Activated naive CD4-positive, alpha-beta T cell treated with anti-CD3 and anti-CD28 coated beads, Interleukin-2, amount 10 ng/mL, durations not matched to agents 7 days and 5 days (primary cell): ENCODE measurements at regions not wholly inside any gene's neighbourhood (a gene's known extent, or its start where the extent isn't known, plus 50 kb on each side); places are given as distances from the start of the nearest gene placed in this dataset.

Source experiments
- CTCF ChIA-PET: fragments of 350-600 bp; sonication (Branson Sonifier 250); formaldehyde crosslinking; loops from one replicate; lab custom pipeline; 2021; ENCODE audit warnings: antibody characterized with exemption; lab: Charles Lee
- DNase-seq: peaks from one replicate; pipeline ENCODE4 v3.0.0-alpha.2; 2020
- H3K27ac Mint-ChIP-seq: one replicate; pipeline ENCODE4 v1.8.0; 2021; ENCODE audit warnings: mild to moderate bottlenecking, moderate library complexity, mixed read lengths
- H3K27me3 Mint-ChIP-seq: one replicate; pipeline ENCODE4 v1.8.0; 2021; ENCODE audit warnings: mild to moderate bottlenecking, mixed read lengths
- H3K36me3 Mint-ChIP-seq: one replicate; pipeline ENCODE4 v1.8.0; 2021; ENCODE audit warnings: mixed read lengths
- H3K4me1 Mint-ChIP-seq: one replicate; pipeline ENCODE4 v1.8.0; 2021; ENCODE audit warnings: mixed read lengths
- H3K4me3 Mint-ChIP-seq: one replicate; pipeline ENCODE4 v1.8.0; 2021; ENCODE audit warnings: mild to moderate bottlenecking, moderate library complexity, mixed read lengths
- H3K9me3 Mint-ChIP-seq: one replicate; pipeline ENCODE4 v1.8.0; 2021; ENCODE audit warnings: mixed read lengths

DNA sequence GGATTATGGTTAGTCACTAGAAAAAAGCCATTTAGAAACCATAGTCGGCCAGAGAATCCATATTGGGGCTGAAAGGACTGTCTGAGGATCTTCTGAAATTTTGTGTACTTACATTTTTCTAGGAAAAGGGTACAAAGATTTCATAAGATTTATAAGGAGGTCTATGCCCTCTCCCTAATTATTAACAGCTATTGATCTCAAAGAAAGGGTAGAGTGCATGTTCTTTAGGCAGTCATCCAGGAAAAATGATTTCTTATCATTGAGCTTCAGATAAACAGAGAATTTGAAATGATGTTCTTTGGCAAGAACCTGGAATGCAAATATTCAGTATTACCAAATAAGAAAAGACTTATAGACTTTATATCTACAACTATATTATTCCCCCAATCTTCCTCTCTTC lies 195.3 kb downstream of the ACTR3 start:
- Mint-ChIP-seq H3K27ac (no peak overlapping the region), H3K36me3 (no peaks in the 10 kb centered on the region), H3K4me1 (no peaks in the 10 kb centered on the region), H3K9me3 (no peaks in the 10 kb centered on the region), H3K4me3 (no peak overlapping the region), H3K27me3 (no peaks in the 10 kb centered on the region)
- no peak for DNase-seq
- CTCF ChIA-PET = no interaction called here

DNA sequence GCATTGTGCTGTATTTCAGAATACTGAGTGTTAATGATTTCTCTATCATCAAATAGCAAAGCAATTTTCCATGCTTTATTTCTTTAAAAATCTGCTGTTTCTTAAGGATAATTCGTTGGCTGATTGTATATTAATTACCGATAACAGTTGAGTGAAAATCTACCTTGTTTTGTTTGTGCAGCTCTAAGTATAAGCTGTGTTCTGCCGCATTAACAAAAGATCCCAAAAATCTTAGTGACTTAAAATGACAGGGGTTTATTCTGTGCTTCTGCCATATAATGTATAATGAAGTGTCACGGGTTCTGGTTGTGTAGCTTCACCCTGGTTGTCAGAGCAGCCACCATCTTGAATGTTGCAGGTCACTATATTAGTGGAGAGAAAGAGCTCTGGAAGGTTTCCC lies 196.1 kb downstream of the ACTR3 start:
- H3K4me1 Mint-ChIP-seq = no peaks in the 10 kb centered on the region
- CTCF ChIA-PET = no interaction called here
- no peak overlapping the region for H3K4me3 Mint-ChIP-seq
- H3K36me3 Mint-ChIP-seq = no peaks in the 10 kb centered on the region
- no peaks in the 10 kb centered on the region for H3K9me3 Mint-ChIP-seq
- H3K27ac Mint-ChIP-seq = no peak overlapping the region
- H3K27me3 Mint-ChIP-seq = no peaks in the 10 kb centered on the region
- DNase-seq = no peak

DNA sequence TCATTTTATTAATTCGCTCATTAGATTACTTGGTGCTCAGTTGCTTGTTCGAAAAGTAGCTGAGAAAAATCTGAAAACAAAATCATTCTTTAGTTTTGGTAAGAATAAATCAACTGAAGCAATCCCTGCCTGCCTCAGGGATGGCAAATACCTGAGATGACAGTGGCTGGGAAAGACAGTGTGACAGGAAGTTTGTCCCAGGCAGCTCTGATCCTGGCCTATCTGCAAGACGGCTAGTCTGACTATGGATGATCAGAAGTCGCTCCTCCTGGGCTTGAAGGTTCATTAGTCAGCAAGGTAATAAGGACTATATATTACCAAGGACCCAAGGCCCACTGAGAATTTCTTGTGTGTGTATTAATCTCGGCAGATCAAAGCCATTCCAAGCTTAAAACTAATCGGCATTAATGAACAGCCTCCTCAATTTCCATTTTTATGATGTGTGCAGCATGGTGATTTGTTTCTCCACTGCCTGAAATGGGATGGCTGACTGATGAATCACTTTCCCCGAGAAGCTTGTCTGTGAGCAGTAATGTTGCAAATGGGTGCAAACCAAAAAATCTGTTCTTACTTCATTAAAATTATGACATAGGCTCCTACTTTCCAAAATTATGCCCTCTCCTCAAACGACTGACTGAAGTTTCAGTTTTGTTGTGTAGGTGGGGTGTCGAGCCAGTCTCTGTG lies 199.9 kb downstream of the ACTR3 start:
- CTCF ChIA-PET = no interaction called here
- DNase-seq = no peak
- Mint-ChIP-seq H3K9me3 (no peaks in the 10 kb centered on the region), H3K4me1 (no peaks in the 10 kb centered on the region), H3K4me3 (no peak overlapping the region), H3K27ac (no peak overlapping the region), H3K27me3 (no peaks in the 10 kb centered on the region), H3K36me3 (no peaks in the 10 kb centered on the region)

GRCh38 chr2:114091010-114091409 lies 201.1 kb downstream of the ACTR3 start:
- DNase-seq = no peak
- Mint-ChIP-seq H3K4me1 (no peaks in the 10 kb centered on the region), H3K4me3 (no peak overlapping the region), H3K27ac (no peak overlapping the region), H3K9me3 (peaks cover 6% of the 10 kb centered on the region), H3K27me3 (no peaks in the 10 kb centered on the region), H3K36me3 (no peaks in the 10 kb centered on the region)
- CTCF ChIA-PET = no interaction called here

DNA sequence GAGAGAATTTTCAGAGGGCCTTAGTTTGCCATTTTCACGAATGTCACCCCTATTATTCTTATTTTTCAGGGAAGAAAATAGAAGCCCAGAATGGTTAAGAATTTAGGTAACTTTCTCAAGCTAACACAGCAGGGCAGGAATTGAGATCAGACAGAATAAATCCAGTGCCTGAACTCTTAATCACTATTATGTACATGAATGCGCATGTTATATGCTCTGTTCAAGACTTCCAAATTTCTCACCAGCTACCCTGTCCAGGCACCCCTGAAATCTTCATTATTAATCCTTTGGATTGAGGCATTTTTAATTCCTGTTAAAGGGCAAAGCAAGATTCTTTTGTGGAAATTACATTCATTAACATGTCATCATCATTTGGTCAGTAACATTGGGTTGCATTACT lies 218.4 kb downstream of the ACTR3 start:
- no peak overlapping the region for H3K4me3 Mint-ChIP-seq
- no peak overlapping the region for H3K27ac Mint-ChIP-seq
- peaks cover 6% of the 10 kb centered on the region for H3K27me3 Mint-ChIP-seq
- DNase-seq = no peak
- CTCF ChIA-PET = no interaction called here
- H3K36me3 Mint-ChIP-seq = no peaks in the 10 kb centered on the region
- H3K4me1 Mint-ChIP-seq = no peaks in the 10 kb centered on the region
- peaks cover 4% of the 10 kb centered on the region for H3K9me3 Mint-ChIP-seq

- H3K4me1 Mint-ChIP-seq = no peaks in the 10 kb centered on the region
- no peaks in the 10 kb centered on the region for H3K36me3 Mint-ChIP-seq
- no peak overlapping the region for H3K4me3 Mint-ChIP-seq
- peaks cover 4% of the 10 kb centered on the region for H3K9me3 Mint-ChIP-seq
- H3K27me3 Mint-ChIP-seq = peaks cover 6% of the 10 kb centered on the region
- CTCF ChIA-PET = no interaction called here
- H3K27ac Mint-ChIP-seq = no peak overlapping the region
- no peak for DNase-seq
These were observed 219.0 kb downstream of the ACTR3 start for GRCh38 chr2:114108824-114109416.

DNA sequence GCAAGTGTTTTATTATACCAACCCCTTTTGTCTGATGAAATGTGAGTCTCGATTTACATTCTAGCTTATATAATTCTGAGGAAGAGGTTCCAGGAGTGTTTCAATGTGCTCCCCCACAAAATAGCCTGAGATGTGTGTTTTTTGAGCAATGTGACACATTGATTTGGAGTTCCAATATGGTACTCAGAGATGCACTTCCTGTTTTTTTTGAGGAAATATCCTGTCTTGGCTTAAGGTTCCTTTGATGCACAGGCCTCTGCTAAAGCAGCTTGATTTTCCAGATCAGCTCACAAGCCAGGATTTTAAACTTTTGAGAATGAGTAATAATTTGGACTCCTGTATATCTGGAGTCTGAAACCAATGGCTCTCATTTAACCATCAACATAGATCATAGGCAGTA lies 221.4 kb downstream of the ACTR3 start:
- Mint-ChIP-seq H3K27ac (no peak overlapping the region), H3K27me3 (peaks cover 6% of the 10 kb centered on the region), H3K4me3 (no peak overlapping the region), H3K4me1 (no peaks in the 10 kb centered on the region), H3K9me3 (no peaks in the 10 kb centered on the region), H3K36me3 (no peaks in the 10 kb centered on the region)
- DNase-seq = no peak
- CTCF ChIA-PET = no interaction called here

GRCh38 chr2:114113518-114113917 lies 223.6 kb downstream of the ACTR3 start:
- Mint-ChIP-seq H3K9me3 (no peaks in the 10 kb centered on the region), H3K27ac (no peak overlapping the region), H3K4me1 (no peaks in the 10 kb centered on the region), H3K4me3 (no peak overlapping the region), H3K36me3 (no peaks in the 10 kb centered on the region), H3K27me3 (peaks cover 6% of the 10 kb centered on the region)
- CTCF ChIA-PET = no interaction called here
- DNase-seq = no peak

DNA sequence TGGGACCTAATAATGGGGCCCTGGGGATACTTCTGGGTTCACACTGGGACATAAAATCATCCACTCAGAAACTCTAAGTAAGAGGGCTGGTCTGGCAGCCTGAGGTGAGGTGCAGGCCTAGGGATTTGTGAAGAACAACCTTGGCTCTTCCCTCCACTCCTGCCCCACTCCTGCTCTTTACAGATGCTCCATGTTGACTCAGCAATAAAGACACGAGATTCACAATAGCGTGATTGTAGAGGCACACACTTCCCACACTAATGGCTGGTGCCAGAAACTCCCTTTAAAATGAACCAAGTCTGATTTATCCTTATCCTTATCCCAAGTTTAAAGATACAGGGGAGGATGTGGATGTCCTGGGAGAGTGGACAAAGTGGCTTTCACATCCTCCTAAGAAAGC lies 228.2 kb downstream of the ACTR3 start:
- CTCF ChIA-PET = no interaction called here
- H3K4me1 Mint-ChIP-seq = no peaks in the 10 kb centered on the region
- H3K27ac Mint-ChIP-seq = no peak overlapping the region
- no peak for DNase-seq
- no peak overlapping the region for H3K4me3 Mint-ChIP-seq
- H3K9me3 Mint-ChIP-seq = no peaks in the 10 kb centered on the region
- no peaks in the 10 kb centered on the region for H3K36me3 Mint-ChIP-seq
- no peaks in the 10 kb centered on the region for H3K27me3 Mint-ChIP-seq

- no peaks in the 10 kb centered on the region for H3K9me3 Mint-ChIP-seq
- no peaks in the 10 kb centered on the region for H3K4me1 Mint-ChIP-seq
- CTCF ChIA-PET = no interaction called here
- no peak overlapping the region for H3K4me3 Mint-ChIP-seq
- H3K27ac Mint-ChIP-seq = no peak overlapping the region
- H3K36me3 Mint-ChIP-seq = no peaks in the 10 kb centered on the region
- H3K27me3 Mint-ChIP-seq = no peaks in the 10 kb centered on the region
- no peak for DNase-seq
These were observed 230.0 kb downstream of the ACTR3 start for GRCh38 chr2:114119862-114120261.

DNA sequence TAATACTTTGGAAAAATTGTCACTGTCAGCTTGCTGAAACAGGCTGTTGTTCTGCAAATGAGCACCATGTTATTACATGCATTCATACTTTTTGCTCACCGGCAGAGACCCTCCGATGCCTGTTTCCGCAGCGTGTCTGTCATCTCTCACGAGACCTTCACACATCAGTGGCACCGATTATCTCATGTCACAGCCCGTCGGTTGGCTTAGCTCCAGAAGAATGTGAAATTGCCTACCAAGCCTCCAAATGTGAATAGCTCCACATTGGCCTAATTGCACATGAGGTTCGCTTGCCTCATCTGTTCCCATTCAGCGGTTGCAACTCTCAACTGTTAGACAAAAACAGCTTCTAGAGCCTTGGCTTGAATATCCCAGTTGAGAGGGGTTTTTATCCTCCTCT lies 233.0 kb downstream of the ACTR3 start:
- Mint-ChIP-seq H3K27ac (no peak overlapping the region), H3K4me1 (no peaks in the 10 kb centered on the region), H3K36me3 (no peaks in the 10 kb centered on the region), H3K9me3 (no peaks in the 10 kb centered on the region), H3K4me3 (no peak overlapping the region), H3K27me3 (no peaks in the 10 kb centered on the region)
- CTCF ChIA-PET = no interaction called here
- no peak for DNase-seq

DNA sequence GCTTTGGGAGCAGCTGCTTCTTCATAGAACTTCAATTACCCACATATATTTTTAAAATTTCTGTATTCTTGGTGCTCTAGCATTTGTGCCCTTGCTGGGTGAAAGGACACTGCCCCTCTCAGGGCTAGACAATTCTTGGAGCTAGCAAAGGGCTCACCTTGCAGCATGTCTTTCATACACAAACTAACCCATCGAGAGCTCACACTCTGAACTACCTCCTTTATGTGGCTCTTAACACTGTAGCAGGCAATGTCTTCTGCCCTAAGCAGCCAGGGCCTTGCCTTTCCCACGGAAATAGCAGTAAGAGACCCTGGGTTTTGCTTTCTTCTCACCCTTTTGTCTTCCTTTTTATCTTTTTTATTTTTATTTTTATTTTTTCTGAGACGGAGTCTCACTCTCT lies 234.0 kb downstream of the ACTR3 start:
- H3K9me3 Mint-ChIP-seq = no peaks in the 10 kb centered on the region

DNA sequence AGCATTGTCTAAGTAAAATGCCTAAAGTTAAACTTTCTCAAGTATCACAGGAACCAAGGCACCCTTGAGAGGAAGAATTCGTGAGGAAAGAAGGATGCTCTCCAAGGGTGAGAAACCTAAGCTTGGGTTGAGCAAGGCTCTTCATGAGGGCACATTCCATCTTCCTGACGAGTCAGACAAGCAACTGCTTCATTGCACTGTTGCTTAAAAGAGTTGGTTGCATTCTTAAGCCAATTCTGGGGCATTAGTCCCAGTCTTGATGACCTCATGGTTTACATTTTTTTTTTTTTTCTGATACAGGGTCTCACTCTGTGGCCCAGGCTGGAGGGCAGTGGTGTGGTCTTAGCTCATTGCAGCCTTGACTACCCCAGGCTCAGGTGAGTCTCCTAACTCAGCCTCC lies 237.5 kb downstream of the ACTR3 start:
- no peaks in the 10 kb centered on the region for H3K4me1 Mint-ChIP-seq
- CTCF ChIA-PET = no interaction called here
- no peaks in the 10 kb centered on the region for H3K36me3 Mint-ChIP-seq
- no peaks in the 10 kb centered on the region for H3K27me3 Mint-ChIP-seq
- no peak for DNase-seq
- H3K9me3 Mint-ChIP-seq = no peaks in the 10 kb centered on the region
- no peak overlapping the region for H3K4me3 Mint-ChIP-seq
- H3K27ac Mint-ChIP-seq = no peak overlapping the region

More for the DNA sequence above, 234.0 kb downstream of the ACTR3 start:
- Mint-ChIP-seq H3K36me3 (no peaks in the 10 kb centered on the region), H3K4me3 (no peak overlapping the region), H3K4me1 (no peaks in the 10 kb centered on the region), H3K27ac (no peak overlapping the region), H3K27me3 (no peaks in the 10 kb centered on the region)
- CTCF ChIA-PET = no interaction called here
- no peak for DNase-seq

DNA sequence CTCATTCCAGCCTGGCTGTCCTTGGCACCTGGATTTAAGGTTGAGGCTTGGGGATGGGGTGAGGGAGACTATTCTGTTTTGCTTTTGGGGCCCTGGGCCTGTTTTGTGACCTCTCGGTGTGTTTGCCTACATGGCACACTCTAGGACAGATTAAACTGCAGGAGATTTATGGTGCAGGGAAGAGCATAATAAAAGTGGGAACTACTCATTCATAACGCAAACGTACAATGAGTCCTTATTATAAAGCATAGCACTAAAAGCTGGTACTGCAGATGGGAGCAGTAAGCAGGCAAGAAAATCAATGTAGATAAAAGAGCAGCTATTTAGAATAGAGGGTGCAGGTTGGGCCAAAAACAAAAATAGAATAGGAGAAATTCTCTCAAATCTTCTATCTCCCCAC lies 238.4 kb downstream of the ACTR3 start:
- Mint-ChIP-seq H3K4me3 (no peak overlapping the region), H3K36me3 (no peaks in the 10 kb centered on the region), H3K27ac (no peak overlapping the region), H3K4me1 (no peaks in the 10 kb centered on the region), H3K9me3 (no peaks in the 10 kb centered on the region), H3K27me3 (no peaks in the 10 kb centered on the region)
- CTCF ChIA-PET = no interaction called here
- no peak for DNase-seq

DNA sequence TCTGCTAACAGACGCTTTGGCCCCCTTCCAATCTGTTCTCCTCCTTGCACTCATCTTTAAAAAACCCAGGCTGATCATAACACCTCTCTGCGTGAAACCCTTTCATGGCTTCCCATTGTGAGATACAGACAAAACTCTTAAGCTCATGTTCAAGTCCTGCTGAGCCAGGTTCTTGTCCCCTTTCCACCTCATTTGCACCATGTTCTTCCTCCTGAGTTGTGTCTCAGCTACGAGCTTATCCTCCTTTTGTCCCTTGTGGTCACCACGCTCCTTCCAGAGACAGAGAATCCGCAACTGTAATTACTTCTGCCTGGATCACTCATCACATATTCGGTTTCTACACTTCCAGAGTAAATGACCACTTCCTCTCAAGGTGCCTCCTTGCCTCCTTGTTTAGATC lies 238.8 kb downstream of the ACTR3 start:
- no peak overlapping the region for H3K27ac Mint-ChIP-seq
- no peak overlapping the region for H3K4me3 Mint-ChIP-seq
- DNase-seq = no peak
- no peaks in the 10 kb centered on the region for H3K4me1 Mint-ChIP-seq
- no peaks in the 10 kb centered on the region for H3K27me3 Mint-ChIP-seq
- H3K36me3 Mint-ChIP-seq = no peaks in the 10 kb centered on the region
- H3K9me3 Mint-ChIP-seq = no peaks in the 10 kb centered on the region
- CTCF ChIA-PET = no interaction called here
